HFFc6 (cell line): ENCODE measurements at regions not wholly inside any gene's neighbourhood (a gene's known extent, or its start where the extent isn't known, plus 50 kb on each side); places are given as distances from the start of the nearest gene placed in this dataset.
A peak's percentile ranks its signal among the peaks of the same experiment; 100 is the strongest.

Experiments used
- DNase-seq: peaks from one replicate; pipeline ENCODE4 v3.0.0-alpha.2; 2018
- H3K27ac Mint-ChIP-seq: 2 replicates; pipeline ENCODE4 v1.8.0; 2020; ENCODE audit warnings: mild to moderate bottlenecking, mixed read lengths
- H3K27me3 Mint-ChIP-seq: 2 replicates; pipeline ENCODE4 v1.8.0; 2021; ENCODE audit warnings: mild to moderate bottlenecking, moderate library complexity, mixed read lengths; ENCODE audit not compliant: insufficient read depth
- H3K36me3 Mint-ChIP-seq: 2 replicates; pipeline ENCODE4 v1.8.0; 2021; ENCODE audit warnings: low read depth, mixed read lengths
- H3K4me1 Mint-ChIP-seq: 2 replicates; pipeline ENCODE4 v1.8.0; 2020; ENCODE audit warnings: low read depth, mixed read lengths
- H3K4me3 Mint-ChIP-seq: 2 replicates; pipeline ENCODE4 v1.8.0; 2020; ENCODE audit warnings: mild to moderate bottlenecking, moderate library complexity, mixed read lengths
- H3K9me3 Mint-ChIP-seq: 2 replicates; pipeline ENCODE4 v1.8.0; 2020; ENCODE audit warnings: mild to moderate bottlenecking, mixed read lengths
- CTCF ChIP-seq: fragments of 200-600 bp; sonication (generic); IDR thresholded peaks from 2 replicates; pipeline ENCODE4 v1.5.0; 2021; ENCODE audit warnings: antibody characterized with exemption, mild to moderate bottlenecking

GRCh38 chr1:91575909-91576519 is 75.4 kb downstream of the CDC7 start:
- Mint-ChIP-seq H3K27ac (no peak overlapping the region), H3K27me3 (no peaks in the 10 kb centered on the region), H3K9me3 (no peaks in the 10 kb centered on the region), H3K36me3 (no peaks in the 10 kb centered on the region), H3K4me1 (peaks cover 49% of the 10 kb centered on the region), H3K4me3 (no peak overlapping the region)
- DNase-seq: no peak
- no peak for TF ChIP-seq CTCF

- Mint-ChIP-seq H3K9me3 (no peaks in the 10 kb centered on the region), H3K27me3 (no peaks in the 10 kb centered on the region), H3K4me3 (no peak overlapping the region), H3K4me1 (peaks cover 68% of the 10 kb centered on the region), H3K36me3 (peaks cover 4% of the 10 kb centered on the region), H3K27ac (no peak overlapping the region)
- TF ChIP-seq CTCF: no peak
- DNase-seq: peak; percentile 16
Observed at GRCh38 chr1:91578320-91579109, 77.9 kb downstream of the CDC7 start.

- DNase-seq: no peak
- no peak overlapping the region for H3K4me3 Mint-ChIP-seq
Observed at GRCh38 chr1:91579658-91580228, 79.1 kb downstream of the CDC7 start.

GRCh38 chr1:91582431-91582921 is 81.8 kb downstream of the CDC7 start:
- Mint-ChIP-seq H3K4me3 (peak overlapping the region; percentile 78), H3K4me1 (peaks cover 67% of the 10 kb centered on the region), H3K9me3 (no peaks in the 10 kb centered on the region), H3K27ac (peak overlapping the region; percentile 94), H3K36me3 (peaks cover 4% of the 10 kb centered on the region), H3K27me3 (peaks cover 5% of the 10 kb centered on the region; the same call in 1 of the 2 replicates)
- DNase-seq: peak; percentile 96
- TF ChIP-seq CTCF: no peak

More at GRCh38 chr1:91579658-91580228, 79.1 kb downstream of the CDC7 start:
- H3K4me1 Mint-ChIP-seq: peaks cover 74% of the 10 kb centered on the region
- no peaks in the 10 kb centered on the region for H3K9me3 Mint-ChIP-seq
- H3K36me3 Mint-ChIP-seq: peaks cover 4% of the 10 kb centered on the region
- TF ChIP-seq CTCF: no peak
- 0 out of 2 replicates have a peak, but pooled peaks cover under 1% of the 10 kb centered on the region for H3K27me3 Mint-ChIP-seq
- H3K27ac Mint-ChIP-seq: no peak overlapping the region

GRCh38 chr1:91583326-91583755 is 82.7 kb downstream of the CDC7 start:
- Mint-ChIP-seq H3K36me3 (peaks cover 4% of the 10 kb centered on the region), H3K9me3 (no peaks in the 10 kb centered on the region), H3K4me1 (peaks cover 60% of the 10 kb centered on the region), H3K27me3 (peaks cover 5% of the 10 kb centered on the region; the same call in 1 of the 2 replicates), H3K4me3 (peak overlapping the region; percentile 78), H3K27ac (peak overlapping the region; percentile 94)
- no peak for TF ChIP-seq CTCF
- peak; percentile 79 for DNase-seq
